Stimulated activated CD4-positive, alpha-beta T cell treated with anti-CD3 and anti-CD28 coated beads, Interleukin-1b, Interleukin-23, amount 100 ng/mL, for 4 hours (primary cell): ENCODE measurements at regions not wholly inside any gene's neighbourhood (a gene's known extent, or its start where the extent isn't known, plus 50 kb on each side); places are given as distances from the start of the nearest gene placed in this dataset.
"Not testable (repeated sequence)": the region's sequence is repeated elsewhere in the genome, so short reads cannot be mapped to it uniquely, and the experiment has no call there.

Experiments
- DNase-seq, 2 donors: peaks; one replicate each; pipeline ENCODE4 v3.0.0-alpha.2; 2020; ENCODE audit warnings: low read depth in 2 of 2

DNA sequence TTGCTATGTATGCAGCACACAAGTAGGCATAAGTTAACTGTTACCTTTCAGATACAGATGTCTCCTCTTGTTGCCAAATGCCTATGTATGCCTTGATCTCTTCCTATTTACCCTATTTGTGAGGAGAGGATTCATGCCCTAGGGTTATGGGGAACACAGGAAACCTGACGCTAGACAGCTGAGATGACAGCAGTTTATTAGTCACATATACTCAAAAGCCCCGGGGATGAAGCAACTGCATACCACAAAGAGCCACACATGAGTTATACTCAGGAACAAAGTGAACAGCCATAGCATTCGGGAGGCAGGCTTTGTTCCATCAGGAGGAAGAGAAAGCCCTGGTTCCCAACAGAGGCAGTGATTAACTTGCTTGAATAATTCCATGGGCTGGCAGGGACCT lies 1011.7 kb upstream of the PCDH7 start:
- no peak for DNase-seq

DNA sequence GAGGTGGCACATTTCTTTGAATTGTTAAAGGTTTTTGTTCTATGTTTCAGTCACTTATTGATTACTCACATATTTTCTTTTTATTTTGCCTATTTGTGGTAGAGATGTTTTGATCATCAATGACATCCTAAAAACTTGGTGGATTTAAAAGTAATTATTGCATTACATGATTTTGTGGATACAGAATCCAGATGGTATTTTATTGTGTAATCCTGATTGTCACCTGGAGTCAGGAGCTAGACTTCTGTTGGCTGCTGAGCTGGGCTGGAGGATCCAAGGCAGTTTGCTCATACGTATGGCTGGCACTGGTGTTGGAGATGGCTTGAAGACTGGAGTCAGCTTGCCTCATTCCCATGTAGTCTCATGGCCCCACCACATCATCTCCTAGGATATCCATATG lies 1009.6 kb upstream of the PCDH7 start:
- DNase-seq = no peak

DNA sequence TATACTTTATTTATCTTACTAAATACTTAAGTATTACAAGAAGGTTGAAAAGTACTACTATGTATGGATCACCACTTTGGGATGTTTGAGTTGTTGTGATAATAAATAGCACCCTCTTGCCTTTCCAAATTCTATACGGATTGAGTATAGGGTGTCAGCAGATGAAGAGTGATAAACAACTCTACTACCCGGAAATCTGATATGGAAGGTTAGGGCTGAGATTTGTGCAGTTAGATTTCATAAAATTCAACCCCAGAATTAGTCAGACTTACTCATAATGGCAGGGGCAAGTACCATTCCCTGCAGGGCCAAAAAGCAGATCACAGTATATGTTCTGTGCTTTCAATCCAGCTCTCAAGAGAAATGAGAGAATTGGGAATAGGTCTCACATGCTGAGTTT lies 1008.9 kb upstream of the PCDH7 start:
- DNase-seq = no peak

DNA sequence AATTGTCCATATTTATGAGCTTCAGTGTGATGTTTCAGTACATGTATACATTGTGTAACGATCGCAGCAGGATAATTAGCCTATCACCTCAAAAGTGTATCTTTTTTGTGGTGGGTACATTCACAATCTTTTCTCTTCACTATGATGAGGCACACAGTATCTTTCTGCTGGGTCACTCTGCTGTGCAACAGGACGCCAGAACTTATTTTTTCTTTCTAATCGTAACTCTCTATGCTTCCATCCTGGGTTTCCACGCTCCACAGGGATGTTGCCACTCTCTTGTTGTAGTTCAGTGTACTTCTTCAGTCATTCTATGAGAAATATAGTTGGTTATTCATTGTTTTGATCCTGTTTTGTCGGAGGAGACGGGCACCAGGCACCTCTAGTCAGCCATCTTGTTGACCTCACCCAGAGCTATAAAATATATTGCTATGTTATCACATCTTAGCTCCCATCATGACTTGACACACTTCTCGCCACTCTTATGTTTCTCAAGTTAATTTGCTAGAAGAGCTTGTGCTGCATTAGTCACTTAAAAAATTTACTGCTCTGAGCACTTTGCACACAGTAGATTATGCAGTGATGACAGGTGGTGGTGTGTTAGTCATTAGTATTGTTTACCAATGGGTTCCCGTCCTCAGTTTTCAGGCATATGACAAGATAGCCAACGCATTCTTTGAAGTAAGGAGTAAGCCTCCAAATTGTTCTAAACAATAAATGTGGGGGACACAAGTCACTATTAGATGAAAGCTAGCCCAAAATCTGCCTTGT lies 1002.7 kb upstream of the PCDH7 start:
- no peak for DNase-seq

DNA sequence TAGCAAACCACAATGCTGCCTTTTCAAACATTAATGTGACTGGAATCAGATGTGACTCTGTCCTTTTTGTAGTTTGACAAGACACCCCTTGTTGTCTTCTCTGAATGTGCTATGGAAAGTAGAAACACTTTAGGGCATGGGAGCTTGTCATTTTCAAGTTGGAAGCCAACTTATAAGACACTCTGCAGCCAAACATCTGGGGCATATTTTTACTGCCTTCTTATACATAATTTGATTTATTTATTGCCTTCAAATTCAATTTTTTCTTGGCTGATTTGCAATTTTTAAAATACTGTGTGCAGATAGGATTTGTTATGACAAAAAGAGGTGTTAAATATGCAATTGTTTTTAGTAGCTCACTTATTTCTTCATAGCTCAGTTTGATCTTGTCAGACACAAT lies 1002.0 kb upstream of the PCDH7 start:
- no peak for DNase-seq

DNA sequence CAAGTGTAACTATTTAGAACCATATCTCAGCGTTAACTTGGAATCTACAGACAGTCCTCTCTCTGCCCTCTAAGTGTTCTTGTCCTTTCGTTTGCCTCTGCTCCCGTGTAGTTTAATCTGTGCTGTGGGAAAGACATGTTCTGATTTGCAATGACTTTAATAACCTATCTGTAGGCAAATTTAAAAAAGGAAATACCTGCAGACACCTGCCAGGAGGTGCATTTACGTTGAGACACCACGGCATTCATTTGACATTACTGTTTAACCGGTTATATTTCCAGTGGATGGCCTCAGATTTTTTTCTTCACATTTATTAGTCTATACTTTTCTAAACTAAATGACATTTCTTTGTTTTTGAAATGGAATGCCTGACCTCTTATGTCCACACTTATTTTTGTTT lies 997.9 kb upstream of the PCDH7 start:
- no peak for DNase-seq

DNA sequence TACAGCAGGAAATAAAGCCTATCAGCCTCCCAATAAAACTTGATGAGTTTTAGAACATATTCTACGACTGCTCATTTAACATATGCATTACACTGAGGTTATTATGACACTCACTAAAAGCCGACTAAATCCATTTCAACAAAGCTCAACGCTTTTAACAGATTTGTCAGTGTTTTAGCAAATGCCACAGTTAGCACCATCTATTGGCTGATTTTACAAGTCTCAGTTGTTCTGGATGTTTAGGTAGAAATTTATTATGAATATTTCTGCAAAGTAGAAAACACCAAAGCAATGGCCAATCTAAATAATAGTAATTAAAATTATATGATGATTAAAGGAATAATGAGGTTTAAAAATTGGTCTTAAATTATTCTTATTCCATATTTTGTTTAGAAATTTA lies 993.2 kb upstream of the PCDH7 start:
- DNase-seq = no peak

DNA sequence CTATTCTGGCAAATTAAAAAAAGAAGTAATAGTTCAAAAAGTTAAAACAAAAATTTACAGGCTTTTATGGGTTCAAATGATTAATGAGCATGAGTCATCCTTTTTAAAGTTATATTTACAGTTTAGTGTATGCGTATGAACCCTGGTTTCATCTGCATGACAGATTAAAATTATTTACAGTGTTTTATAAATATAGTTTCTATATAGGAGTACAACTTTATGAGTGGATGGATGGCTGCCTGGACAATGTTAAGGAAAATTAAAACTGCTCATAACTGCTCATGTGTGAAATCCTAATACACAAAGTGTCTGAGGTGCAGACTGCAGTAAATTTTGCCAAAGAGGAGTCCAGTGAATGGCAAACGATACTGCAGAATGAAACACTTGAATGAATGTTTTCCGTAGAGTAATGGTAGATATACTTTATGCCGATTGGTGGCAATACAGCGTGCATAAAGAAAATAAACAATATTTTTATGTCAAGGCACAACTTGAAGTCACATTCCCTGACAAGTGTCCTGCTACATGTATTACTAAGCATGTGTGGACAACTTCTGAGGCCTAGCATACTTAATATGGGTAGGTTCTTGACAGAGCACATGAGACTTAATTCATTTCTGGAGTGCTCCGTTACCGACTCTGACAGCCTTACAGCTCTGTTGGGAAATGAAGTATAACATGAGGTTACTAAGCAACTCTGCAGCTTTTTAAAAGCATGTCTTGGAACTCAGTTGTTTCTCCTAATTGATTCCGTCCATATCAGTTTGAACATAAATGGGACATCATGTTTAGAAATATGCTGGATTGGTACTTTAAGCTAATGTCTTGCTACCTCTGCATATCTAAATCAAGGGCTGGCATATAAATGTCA lies 985.6 kb upstream of the PCDH7 start:
- no peak for DNase-seq

DNA sequence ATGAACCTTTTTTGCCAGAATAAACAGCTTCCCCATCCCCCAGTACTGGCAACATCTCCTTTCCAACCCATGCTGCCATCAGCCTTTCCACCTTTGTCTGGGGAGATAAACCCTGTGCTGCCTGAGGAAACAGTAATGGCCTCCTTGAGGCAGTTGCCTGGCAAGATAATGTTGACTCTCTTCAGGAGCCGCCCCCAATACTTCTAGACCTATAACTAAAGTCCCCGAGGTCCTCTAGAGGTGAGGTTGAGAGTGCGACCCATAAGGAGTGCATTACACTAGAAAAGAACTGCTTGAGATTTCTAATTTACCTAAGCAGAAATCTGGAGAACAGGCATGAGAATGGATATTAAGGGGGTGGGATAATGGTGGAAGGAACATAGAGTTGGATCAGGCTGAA lies 963.2 kb upstream of the PCDH7 start:
- no peak for DNase-seq

DNA sequence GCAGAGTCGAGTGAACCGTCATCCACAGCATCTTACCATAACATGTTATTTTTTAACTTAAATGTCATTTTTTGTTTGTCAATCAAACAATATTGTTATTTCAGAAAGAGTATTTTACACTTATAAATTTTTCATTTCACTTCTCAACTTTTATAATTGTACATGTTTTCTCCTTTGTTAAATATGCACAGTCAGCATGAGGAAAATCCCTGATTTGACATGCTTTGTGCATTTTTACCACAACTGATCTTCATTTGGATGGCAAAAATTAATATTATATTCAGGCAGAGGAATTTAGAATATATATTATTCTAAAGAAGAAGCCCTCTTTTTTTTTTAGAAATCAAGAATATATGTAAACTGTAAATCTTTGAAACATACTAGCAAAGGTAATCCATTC lies 958.0 kb upstream of the PCDH7 start:
- no peak for DNase-seq

DNA sequence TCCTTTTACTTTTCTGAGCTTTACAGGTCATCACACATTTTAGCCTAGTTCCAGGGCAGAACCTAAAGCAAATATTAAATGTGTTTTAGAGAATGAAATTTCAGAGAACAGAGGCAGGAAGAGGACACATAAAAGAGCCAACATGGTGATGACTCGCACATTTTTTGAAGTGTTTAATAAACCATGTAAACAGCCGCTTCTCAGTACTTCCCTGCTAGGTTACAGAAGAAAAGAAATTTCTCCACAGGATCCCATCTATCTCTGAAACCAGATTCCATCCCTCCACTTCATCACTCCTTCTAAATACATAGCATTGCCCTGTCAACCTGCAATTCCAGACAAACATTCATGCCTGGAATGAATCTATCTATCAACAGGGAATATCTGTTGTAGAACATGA lies 949.5 kb upstream of the PCDH7 start:
- no peak for DNase-seq

DNA sequence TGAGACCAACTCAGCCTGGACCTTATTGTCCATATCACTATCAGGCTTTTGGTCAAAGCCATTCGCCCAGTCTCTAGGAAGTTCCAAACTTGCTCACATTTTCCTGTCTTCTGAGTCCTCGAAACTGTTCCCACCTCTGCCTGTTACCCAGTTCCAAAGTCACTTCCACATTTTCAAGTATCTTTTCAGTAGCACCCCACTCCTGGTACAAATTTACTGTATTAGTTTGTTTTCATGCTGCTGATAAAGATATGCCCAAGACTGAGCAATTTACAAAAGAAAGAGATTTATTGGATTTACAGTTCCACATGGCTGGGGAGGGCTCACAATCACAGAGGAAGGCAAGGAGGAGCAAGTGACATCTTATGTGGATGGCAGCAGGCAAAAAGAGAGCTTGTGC lies 932.0 kb upstream of the PCDH7 start:
- not testable (repeated sequence) for DNase-seq

DNA sequence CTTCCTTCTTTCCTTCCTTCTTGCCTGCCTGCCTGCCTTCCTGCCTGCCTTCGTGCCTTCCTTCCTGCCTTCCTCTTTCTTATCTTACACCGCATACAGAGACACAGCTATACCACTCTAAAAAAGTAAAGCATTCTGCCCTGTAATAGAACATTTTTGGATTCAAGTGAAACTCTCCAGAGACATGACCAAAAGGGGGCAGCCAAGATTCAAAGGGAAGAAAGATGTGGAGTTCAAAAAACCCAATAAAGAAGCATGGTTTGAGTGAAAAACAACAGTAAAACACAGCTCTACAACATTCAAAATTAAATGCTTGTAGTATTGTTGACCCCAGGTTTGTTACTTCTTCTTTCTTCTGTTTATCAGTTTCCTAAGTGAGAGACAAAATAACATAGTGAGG lies 914.9 kb upstream of the PCDH7 start:
- no peak for DNase-seq

DNA sequence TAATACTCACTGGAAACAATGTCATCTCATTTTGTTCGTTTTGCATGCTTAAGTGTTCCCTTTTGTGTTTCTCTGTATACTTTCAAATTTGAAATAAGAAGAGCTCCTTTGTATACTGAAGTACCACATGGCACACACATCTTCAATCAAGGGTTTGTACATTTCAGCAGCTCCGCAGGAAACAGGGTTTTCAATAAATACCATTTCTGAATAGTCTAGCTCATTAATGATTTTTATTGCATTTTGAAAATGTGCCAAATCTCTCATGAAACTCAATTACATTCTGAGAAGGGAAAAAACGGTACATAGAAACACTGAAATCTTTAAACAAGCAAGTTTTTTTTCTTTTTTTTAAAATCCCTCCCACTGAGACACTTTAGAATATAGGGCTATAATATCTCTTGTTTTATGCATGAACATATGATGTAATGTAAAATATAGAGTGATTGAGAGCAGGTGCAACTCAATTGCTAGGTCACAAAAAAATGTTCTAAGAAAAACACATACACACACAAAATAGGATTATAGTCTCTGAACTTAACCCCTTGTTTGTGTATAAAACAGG lies 914.2 kb upstream of the PCDH7 start:
- no peak for DNase-seq

DNA sequence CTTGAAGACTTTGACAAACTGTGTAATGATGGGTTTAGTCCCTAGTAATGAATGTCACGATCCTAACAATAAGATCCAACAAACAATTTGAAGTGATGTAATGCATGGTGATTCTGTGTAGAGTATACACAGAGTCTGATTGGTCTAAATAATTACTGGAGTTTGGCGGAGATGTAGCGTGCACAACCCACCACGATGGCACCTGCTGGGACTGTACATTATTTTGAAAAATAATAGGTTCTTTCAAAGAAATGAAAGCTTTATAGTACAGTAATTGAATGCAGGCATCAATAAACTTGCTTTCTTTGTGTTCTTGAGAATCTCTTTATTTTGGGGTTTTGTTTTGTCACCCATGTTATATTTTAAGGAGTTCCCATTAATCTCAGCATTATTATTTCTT lies 902.2 kb upstream of the PCDH7 start:
- DNase-seq = no peak

DNA sequence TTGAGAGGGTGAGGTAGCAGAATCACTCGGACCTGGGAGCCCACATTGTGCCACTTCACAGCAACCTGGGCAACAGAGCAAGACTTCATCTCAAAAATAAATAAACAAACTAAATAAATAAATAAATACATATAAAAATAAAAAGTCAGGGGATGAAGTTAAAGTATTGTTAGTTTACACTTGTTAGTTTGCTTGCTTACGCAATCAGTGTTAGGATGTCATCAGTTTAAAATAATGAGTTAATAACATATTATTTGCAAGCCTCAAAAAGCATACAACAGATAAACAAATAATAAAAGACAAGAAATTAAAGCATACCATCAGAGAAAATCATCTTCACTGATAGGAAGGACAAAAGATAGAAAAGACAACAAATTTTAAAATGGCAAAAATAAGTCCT lies 891.1 kb upstream of the PCDH7 start:
- DNase-seq = no peak

DNA sequence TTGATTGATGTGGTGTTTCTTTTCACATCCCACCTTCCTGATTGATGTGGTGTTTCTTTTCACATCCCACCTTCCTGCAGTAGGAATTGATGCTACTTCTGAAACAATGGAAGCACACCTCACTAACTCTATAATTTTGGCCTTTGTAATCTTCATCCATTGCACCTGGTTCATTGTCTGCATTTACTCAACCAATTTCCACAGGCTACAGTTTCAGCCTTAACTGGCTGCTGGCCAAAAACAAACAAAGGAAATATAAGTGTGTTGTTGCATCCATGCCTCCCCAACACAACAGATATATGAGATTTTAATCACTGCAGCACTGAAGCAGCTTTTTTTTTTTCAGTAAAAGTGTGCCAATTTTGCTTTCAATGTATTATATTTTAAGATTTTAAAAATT lies 867.6 kb upstream of the PCDH7 start:
- DNase-seq = no peak

DNA sequence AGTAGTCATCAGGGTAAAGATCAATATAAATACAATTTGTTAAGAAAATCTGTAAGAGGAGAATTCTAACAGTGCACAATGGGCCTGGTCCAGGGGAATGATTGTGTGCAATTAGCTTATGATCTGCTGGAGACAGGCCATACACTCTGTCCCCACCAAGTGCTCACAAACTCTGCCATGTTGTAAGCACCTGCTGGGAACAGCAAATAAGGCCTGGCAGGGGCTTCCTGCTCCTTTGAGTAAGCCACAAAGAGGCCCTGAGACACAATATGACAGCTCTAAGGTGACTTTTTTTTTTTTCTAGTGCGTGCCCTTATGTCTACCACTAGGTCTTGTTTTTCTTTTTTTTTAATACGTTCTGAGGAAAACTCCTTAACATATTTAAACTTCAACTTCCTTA lies 866.3 kb upstream of the PCDH7 start:
- no peak for DNase-seq

DNA sequence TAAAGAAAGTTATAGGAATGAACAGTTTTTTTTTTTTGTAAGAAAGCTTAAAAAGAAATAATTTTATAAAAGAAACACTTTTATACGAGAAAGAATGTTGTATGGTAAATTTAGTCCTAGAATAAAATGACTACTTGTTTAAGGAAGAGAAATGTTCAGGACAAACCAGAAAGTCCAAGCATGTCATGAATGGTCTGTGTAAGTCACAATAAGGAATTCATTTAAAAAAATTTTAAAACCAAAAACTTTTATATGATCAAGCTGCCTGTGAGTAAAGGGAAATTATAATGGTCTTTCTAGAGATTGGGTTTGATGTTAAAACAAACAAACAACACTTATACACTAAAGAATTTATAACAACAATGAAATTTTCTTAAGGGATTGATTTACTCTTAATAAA lies 858.9 kb upstream of the PCDH7 start:
- DNase-seq = no peak

DNA sequence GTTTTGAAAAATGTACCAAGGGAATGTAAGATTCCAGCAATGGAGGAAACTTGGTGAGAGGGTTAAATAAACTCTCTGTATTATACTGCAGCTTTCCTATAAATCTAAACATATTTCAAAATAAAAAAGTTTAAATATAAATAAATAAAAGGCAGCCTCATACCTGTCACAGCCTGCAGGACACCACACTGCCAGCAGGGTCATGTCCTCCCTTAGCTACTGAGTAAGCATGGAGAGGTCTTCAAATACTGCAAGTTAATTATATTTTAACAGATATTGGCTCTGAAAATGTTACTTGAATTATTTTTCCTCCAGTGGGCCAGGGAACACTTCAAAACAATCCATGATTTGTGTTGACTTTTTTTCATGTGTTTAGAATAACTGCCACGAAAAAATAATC lies 852.8 kb upstream of the PCDH7 start:
- DNase-seq = no peak

DNA sequence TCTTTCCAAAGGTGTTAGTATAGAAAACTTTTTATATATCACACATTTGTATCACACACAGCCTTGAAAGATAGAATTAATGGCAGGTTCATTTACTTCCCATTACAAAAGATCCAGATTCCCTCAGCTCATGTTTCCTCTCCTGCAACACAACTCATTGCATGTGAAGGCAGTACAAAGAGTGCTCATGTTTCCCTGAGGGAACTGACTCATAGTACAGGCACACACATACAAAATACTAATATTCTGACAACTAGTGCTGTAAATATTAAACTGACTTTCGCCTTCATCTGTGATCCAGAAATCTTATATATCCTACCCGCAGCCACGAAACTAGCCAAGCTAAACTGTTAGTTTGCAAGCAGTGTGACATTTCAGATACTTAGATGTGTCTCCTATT lies 819.8 kb upstream of the PCDH7 start:
- DNase-seq = no peak

DNA sequence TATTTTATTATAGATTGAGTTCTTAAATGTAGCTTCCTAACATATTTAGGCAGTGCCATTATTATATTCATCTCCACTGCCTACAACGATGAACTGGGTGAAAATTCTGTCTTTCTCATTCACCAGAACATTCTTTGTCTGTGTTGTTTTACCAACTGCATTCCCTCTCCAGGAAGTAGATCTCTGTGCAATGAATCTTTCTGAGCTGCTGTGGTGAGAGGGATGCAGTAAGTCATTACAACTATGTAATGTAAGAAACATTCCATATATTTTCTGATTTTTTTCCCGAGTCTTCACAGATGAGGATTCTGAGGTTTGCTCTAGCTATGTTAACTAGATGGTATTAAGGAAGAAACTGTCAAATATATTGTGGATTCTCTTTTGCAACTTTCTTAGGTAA lies 811.9 kb upstream of the PCDH7 start:
- no peak for DNase-seq

DNA sequence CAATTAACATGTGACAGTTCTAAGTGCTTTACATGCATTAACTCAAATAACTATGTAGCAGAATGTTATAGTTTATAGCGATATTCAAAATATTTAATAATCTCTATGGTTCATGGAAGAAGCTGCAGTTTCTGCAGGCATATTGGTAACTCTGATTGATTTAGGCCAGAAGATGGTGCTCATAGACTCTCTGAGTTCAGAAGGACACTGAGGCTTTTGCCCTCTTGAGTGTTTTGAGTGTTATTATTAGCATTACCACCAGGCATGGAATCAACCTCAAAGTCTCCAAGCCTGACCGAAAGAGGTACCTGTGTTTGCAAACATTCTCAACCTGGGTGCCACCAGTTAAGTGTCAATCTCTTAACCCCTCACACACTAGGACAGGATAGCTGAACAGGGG lies 792.3 kb upstream of the PCDH7 start:
- DNase-seq = no peak
